ENCODE measurements at regions not wholly inside any gene's neighbourhood (a gene's known extent, or its start where the extent isn't known, plus 50 kb on each side); places are given as distances from the start of the nearest gene placed in this dataset.

DNA sequence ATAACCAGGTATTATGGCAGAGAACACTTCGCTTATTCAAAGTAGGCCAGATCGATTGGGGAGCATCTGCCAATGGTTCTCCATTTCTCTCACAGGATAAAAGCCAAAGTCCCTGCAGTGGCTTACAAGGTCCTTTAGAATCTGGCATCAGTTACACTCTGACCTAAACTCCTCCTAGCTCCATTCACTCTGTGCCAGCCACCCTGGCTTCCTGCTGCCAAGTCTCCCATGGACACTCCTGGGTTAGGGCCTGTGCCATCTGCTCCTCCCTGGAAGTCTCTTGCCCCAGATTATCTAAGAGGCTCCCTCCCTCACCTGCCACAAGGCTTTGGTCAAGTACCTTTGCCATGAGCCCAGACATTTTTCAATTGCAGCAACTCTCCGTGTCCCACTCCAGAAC is 649.2 kb downstream of the DACH1 start:
- TF ChIP-seq CTCF (IDR thresholded peaks at IDR 0.05) = no peak
- no peak for TF ChIP-seq POLR2A (IDR thresholded peaks at IDR 0.05)
